Testis (tissue), 2 donors: ENCODE measurements at regions not wholly inside any gene's neighbourhood (a gene's known extent, or its start where the extent isn't known, plus 50 kb on each side); places are given as distances from the start of the nearest gene placed in this dataset.

Experiments
- CTCF ChIP-seq, 3 experiments: fragments of 450-650 bp in 2 of 3; fragments of 200-600 bp in 1 of 3; sonication (generic) in 1 of 3; IDR thresholded peaks; one replicate each; pipeline ENCODE4 v1.5.1; 2016 to 2019; ENCODE audit warnings: antibody characterized with exemption in 3 of 3, mild to moderate bottlenecking in 2 of 3, moderate library complexity in 1 of 3
- POLR2A ChIP-seq: fragments of 450-650 bp; IDR thresholded peaks from one replicate; pipeline ENCODE4 v1.6.1; 2017; ENCODE audit warnings: antibody characterized with exemption, mild to moderate bottlenecking, moderate library complexity

GRCh38 chr1:65640046-65640445 is 152.6 kb upstream of the PDE4B start:
- no peak for TF ChIP-seq CTCF (IDR thresholded peaks at IDR 0.05)
- no peak for TF ChIP-seq POLR2A
